M059J (cell line): ENCODE measurements at regions not wholly inside any gene's neighbourhood (a gene's known extent, or its start where the extent isn't known, plus 50 kb on each side); places are given as distances from the start of the nearest gene placed in this dataset.
A peak's percentile ranks its signal among the peaks of the same experiment; 100 is the strongest.

Experiments used
- DNase-seq: peaks from one replicate; pipeline ENCODE4 v3.0.0-alpha.2; 2012; ENCODE audit warnings: low read depth

DNA sequence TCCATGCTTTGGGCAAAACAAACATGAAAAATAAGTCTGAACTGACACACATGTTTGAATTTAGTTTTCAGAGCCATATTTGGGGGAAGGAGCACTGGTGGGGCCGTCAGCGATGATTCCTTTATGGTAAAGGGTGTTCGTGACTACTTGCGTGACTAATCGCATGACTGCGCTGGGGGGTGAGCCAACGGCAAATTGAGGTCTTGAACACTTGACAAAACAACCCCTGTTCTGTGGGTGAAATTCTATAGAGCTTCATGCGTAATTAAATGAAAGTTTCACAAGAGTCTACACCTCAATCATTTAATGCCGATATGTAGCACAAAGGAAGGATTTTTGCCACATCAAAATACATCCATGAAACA lies 127.5 kb upstream of the CYP1B1 start:
- no peak for DNase-seq

- no peak for DNase-seq
These were observed 126.9 kb upstream of the CYP1B1 start for GRCh38 chr2:38202713-38203445.

DNA sequence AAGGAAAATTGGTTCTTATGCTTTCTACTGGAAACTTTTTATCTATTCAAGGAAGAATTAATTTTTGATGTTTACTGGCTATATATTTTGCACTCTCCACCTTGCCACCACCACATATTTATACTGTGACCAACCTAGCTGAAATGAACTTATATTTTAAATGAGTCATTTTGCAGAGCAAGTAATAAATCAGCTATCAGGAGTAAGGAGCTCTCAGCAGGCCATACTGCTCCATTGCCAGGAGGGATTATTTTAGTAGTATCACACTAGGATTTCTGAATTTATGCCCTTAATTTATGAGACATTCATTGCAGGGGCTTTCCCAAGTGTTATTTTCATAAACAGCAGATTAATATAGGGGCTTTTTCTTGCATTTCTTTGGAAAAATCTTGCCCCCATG lies 125.8 kb upstream of the CYP1B1 start:
- DNase-seq: peak; percentile 52

DNA sequence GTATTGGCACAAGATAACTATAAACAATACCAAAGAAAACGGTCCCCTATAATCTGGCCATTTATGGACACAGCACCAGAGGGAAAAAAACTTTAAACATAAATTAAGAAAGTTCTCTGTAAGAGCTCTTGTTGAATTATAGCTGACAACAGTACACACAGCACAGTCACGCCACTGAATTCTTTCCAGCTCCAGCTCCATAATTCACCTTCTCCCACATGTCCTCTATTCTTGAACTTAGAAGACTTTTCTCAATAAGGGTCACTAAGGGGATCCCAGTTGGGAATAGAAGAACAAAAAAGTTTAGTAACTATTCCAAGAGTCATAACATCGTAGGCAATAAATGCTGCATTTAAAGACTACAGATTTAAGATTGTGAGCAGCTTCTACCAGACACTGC lies 124.6 kb upstream of the CYP1B1 start:
- DNase-seq: no peak

DNA sequence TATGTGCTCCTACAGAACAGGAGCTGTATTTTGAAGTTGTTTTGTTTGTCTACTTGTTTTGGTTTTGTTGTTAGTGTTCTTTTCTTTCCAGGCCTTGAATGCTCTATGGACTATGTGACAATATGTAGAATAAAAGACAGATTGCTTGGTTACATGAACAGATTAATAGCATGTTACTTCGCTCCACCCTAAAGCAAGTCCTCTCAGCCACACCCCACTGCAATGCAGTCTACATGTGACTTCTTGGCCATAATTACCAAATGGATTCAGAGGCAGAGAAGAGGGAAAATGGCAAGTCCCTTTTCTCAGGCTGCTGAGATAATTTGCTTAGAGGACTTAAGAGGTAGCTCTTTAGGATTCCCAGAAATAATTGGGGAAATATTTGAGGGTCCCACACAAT lies 123.2 kb upstream of the CYP1B1 start:
- no peak for DNase-seq

DNA sequence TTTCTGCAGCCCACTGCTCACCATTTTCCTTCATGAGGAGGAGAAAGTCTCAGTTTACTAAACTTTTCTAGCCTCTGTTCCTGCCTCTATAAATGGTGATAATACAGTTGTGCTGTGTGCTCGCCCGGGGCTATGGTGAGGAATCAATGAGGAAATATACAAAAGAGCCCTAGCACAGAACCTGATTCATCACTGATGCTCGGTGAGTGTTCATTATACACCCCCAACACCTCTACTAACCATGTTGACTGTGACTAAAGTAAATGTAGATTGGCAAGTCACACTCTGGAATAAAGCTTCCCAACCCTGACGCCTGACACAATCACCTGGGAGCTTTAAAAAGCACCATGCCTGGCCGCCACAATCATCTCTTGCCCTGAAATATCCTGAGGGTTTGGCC lies 118.8 kb upstream of the CYP1B1 start:
- peak; percentile 84 for DNase-seq

DNA sequence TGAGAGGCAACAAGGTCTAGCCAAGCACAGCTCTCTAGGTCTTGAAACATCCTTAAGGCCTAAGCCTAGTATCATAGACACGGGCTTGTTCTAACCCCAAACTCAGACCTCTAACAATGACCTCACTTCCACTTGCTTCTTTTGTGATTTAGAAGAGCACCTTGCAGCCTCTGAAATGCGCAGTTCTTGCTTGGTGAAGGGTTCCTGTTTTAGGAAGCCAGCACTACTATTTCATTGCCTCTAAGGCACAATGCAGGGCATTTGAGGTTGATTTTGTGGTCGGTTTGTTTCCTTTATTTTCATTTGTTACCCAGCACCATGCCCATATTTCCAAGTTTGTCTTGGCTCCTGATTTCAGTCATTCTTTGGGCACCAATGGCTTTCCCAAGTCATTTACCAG lies 117.0 kb upstream of the CYP1B1 start:
- DNase-seq: peak; percentile 57

DNA sequence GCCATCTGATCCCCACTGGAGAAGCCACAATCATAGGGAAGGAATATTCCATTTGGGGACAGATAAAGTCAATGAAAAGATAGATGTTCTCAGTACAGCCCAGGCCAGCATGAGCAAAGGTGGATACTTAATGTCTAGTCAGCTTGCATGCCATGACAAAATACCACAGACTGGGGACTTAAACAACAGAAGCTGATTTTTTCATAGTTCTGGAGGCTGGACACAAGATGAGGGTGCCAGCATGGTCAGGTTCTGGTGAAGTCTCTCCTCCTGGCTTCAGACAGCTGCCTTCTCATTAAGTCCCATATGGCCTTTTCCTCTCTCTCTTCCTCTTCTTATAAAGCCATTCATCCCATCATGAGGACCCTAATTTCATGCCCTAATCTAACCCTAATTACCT lies 116.1 kb upstream of the CYP1B1 start:
- no peak for DNase-seq

GRCh38 chr2:38191516-38191915 lies 115.6 kb upstream of the CYP1B1 start:
- no peak for DNase-seq

DNA sequence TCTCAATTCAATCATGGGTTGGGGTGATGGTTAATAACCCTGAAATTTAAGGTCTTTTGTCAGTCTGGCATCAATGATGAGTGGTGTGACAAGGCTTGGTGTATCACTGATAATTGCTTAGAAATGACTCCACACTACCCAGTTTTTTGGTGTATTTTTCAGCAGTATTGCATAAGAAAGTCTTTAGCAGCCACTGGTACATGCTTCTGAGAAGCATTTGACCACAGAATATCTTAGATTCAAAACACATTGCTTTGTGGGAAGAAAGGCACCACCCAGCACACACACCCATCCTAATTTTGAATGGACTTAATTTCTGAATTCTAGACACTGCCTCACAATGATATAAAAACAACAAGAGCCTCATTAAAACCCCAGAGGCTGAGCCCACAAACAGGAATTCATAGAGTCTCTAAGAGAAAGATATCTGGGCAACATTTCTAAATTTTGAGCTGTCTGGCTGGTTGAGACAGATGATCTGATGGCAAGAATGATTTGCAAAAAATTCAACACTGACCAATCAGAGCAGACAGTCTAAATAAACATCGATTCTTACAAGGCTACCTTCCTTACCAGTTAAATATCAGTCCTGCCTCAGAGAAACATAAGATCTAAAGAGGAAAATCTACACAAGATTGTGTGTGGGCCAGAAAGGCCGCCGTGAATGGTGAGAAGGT lies 114.7 kb upstream of the CYP1B1 start:
- DNase-seq: peak; percentile 67

DNA sequence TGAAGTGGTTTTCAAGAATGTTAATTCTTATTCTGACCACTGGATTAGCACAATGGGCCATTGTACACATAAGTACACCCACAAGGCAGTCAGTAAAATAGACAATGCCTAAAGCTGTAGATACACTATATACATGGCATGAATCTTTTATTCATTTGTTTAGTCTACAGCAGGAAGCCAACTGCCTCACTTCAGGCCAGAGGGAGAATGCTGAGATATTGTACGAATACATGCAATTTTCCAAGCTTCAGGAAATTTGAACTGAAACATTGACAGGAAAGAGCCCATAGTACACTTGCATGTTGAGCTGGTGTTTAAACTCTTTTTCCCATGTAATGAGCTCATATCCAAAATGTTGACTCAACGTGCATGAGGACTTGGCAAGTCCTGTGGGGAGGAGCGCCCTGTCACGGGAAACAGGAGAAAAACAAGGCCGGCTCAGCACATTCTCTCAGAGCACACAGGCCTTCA lies 111.6 kb upstream of the CYP1B1 start:
- DNase-seq: peak; percentile 68

DNA sequence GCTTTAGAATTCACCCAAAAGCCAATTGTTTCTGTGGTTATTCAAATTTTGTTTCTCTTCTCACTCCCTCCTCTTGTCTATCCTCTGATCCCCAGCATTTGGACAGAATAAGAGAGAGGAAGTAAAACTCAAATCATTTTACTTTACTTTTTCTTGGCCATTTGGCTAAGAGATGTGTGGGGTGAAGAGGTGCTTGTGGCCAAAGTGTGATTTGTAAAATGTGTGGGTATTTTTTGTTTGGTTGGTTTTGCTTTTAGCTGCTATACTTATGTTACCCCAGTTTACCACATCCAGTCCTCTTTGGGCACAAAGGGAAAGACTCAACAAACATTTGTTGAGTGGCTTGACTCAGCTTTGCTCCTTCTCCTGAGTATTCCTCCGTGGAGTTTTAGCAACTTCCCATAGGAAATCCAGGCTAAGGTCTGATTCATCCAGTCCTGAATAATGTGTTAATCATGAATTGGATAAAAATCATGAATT lies 109.1 kb upstream of the CYP1B1 start:
- peak; percentile 67 for DNase-seq

DNA sequence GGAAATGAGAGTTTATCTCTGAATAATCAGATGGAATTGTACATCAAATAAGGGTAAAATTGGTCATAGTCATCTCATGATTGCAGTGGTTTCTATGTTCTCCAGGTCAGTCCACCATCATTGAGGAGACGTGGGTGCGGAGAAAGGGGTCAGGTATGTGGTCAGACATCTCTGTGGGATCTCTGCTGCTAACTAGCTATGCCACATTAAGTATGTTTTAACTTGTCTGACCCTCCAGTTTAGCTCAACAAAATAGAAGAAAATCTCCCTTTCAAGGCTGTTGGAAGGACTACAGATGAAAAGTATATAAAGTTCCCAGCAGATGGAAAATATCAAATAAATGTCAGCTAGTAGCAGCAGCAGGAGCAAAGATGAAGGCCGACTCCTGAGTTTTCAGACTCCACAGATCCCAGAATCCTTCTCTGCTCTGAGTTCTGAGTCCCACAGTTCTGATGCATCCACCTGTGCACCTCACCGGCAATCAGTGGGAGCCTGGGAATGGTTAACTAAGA lies 106.6 kb upstream of the CYP1B1 start:
- no peak for DNase-seq

DNA sequence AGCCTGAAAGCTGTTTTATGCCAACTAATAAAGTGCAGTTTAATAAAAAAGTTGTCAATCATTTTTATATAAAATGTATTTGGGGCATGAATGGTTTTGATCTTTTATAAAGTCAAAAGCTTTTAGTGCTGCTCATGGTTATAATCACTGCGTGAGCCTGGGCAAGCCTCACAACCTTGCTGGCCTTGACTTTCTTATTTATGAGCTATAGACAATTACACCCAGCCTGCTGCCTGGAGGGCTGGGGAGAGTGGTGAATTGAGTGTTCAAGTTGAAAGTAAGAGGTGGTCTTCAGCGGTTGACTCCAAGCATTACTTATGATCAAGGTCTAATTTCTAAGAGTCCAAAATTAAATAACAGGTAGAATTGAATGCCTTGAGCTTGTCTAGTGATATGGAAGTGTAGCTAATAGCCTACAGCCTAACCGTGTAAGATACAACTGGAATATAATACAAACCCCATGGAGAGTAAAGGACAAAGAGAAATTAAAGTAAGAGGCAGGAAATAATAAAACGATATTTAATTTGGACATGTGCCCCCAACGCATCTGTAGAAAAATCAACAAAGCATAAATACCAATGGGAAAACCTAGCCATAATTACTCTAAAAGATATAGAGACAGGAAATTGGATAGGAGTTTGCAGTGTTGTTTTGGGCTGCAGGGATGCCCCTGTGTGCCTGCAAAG lies 106.0 kb upstream of the CYP1B1 start:
- DNase-seq: no peak

GRCh38 chr2:38180754-38181153 lies 104.8 kb upstream of the CYP1B1 start:
- no peak for DNase-seq

DNA sequence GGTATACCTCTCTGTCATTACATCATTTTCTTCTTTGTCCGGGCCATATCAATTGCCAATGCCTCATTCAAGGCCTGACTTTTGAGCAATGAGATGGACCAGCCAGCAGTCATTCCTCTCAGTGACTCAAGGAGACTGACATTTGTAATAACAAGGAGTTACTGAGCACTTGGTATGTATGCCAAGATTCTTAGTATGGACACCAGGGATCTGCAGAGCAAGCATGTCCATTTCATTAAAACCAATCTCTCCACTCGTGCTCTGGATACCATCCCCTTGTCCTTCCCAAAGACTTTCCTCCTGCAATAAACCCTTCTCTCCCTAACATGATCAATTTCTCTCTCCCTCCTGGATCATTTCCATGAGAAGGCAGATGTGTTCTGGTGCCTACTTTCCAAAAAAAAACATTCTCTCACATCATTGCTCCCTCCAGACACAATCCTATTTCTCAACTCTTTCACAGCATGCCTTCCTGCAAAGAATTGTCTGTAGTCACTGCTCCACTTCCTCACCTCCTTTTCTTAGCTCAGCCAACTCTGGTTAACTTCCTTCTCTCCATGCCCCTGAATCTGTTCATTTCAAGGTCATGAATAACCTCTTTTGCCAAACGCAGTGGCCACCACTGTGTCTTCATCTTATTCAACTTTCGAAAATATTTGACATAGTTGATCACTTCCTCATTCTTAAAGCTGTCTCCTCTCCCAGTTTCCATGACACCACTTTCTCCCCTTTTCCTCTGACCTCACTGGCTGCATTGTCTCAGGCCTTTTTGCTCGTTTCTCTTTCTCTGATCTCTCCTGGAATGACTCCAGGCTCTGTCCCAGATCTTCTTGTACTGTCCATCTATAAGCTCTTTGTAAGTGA lies 102.8 kb upstream of the CYP1B1 start:
- peak; percentile 95 for DNase-seq

- peak; percentile 75 for DNase-seq
These were observed 102.2 kb upstream of the CYP1B1 start for GRCh38 chr2:38178119-38178518.

DNA sequence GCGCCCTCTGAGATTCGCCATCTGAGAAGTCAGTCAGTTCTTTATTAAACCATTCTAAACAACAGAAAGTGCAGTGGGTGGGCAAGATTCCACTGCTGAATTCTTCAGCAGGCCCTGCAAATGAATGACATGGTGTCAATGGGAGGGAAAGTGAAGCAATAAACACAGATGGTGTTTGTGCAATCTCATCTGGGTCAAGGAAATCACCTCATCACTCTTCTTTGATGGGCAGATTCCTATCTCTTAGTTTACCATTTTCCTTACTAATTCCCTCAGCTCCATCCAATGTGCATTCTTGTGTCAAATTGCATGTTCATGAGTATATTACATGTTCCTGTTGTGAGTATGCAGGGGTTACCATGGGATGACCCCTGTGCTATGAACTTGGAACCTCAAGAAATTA lies 100.7 kb upstream of the CYP1B1 start:
- DNase-seq: peak; percentile 83

GRCh38 chr2:38174646-38175423 lies 98.9 kb upstream of the CYP1B1 start:
- peak; percentile 97 for DNase-seq

- DNase-seq: no peak
These were observed 98.2 kb upstream of the CYP1B1 start for GRCh38 chr2:38174131-38174530.

DNA sequence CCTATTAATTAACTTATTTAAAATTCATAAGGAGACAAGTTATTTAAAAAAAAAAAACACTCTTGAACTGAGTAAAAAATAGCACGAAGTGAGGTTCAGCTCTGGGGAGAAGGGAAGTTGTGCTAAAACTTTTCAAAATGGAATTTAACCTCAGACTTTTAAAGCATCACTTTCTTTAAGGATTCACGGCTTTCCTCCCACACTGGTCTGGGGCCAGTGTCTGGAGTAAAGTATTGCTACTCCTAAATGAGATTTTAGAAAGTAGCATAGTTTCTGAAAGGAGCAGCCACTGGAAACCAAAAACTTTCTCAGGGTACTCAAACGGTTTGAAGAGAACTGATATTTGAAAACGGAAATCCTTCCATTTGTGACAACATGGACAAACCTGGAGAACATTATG lies 97.7 kb upstream of the CYP1B1 start:
- DNase-seq: no peak
